Naive B cell (primary cell): ENCODE measurements at regions not wholly inside any gene's neighbourhood (a gene's known extent, or its start where the extent isn't known, plus 50 kb on each side); places are given as distances from the start of the nearest gene placed in this dataset.
"Not testable (repeated sequence)": the region's sequence is repeated elsewhere in the genome, so short reads cannot be mapped to it uniquely, and the experiment has no call there.

Source experiments
- ATAC-seq, 2 donors: fragments of 150-1000 bp; cut with Tn5 transposase; 2 replicates each; pipeline ENCODE4 v1.10.0; 2021; ENCODE audit warnings: low read depth in 2 of 2, mild to moderate bottlenecking in 2 of 2, moderate library complexity in 2 of 2
- DNase-seq: peaks from one replicate; pipeline ENCODE4 v3.0.0; 2022
- H3K27ac Mint-ChIP-seq, 6 donors: one replicate each; pipeline ENCODE4 v1.8.0; 2020 to 2022; ENCODE audit warnings: mild to moderate bottlenecking in 6 of 6, mixed read lengths in 6 of 6, moderate library complexity in 5 of 6, inconsistent platforms in 2 of 6
- H3K27me3 Mint-ChIP-seq, 3 donors: one replicate each; pipeline ENCODE4 v1.8.0; 2021 to 2022; ENCODE audit warnings: mixed read lengths in 3 of 3, mild to moderate bottlenecking in 1 of 3
- H3K36me3 Mint-ChIP-seq, 2 donors: one replicate each; pipeline ENCODE4 v1.8.0; 2020 to 2022; ENCODE audit warnings: mixed read lengths in 2 of 2, inconsistent platforms in 1 of 2, mild to moderate bottlenecking in 1 of 2
- H3K4me1 Mint-ChIP-seq, 3 donors: one replicate each; pipeline ENCODE4 v1.8.0; 2020 to 2022; ENCODE audit warnings: mixed read lengths in 3 of 3, inconsistent platforms in 1 of 3, mild to moderate bottlenecking in 1 of 3, moderate library complexity in 1 of 3
- H3K4me3 Mint-ChIP-seq, 8 donors: one replicate each; pipeline ENCODE4 v1.8.0; 2020 to 2022; ENCODE audit warnings: mild to moderate bottlenecking in 8 of 8, mixed read lengths in 8 of 8, moderate library complexity in 8 of 8, inconsistent platforms in 2 of 8
- H3K9me3 Mint-ChIP-seq, 7 donors: one replicate each; pipeline ENCODE4 v1.8.0; 2020 to 2022; ENCODE audit warnings: mixed read lengths in 7 of 7, mild to moderate bottlenecking in 5 of 7, inconsistent platforms in 2 of 7, moderate library complexity in 1 of 7

DNA sequence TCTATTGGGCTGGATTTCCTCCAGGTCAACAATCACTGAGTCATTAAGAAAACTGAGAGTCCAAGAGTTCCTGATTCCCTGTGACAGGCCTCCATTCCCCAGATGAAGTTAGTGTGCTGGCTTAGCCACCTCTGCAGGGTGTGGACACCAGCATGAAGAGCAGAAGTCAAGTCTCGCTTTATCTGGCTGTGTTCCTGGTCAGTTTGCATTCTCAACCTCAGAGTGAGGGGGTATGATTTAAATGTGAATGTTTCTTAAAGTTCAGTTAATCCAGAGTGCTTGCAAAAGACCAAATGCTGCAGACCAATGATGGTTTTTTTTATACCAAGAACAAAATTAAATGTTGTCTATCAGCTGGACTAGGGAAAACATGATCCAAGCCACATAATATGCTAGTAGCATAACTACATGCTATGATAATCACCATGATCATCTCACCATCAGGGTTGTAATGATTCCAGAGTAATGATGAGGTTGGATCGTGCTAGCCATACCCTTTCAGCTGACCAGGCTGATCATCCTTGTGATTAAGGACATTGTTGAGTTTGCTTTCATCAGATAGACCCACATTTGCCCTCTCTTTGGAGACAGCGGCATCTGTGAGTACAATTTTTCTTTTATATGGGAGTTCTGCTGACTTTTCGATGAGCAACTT is 145.8 kb upstream of the ARHGAP20 start:
- H3K36me3 Mint-ChIP-seq: no peaks in the 10 kb centered on the region
- DNase-seq (no peak), ATAC-seq (no peak)
- H3K9me3 Mint-ChIP-seq: peaks cover 0 to 7% (median 0%) of the 10 kb centered on the region in 7 donors
- peak overlapping the region in 2 of 8 donors; percentile 15 to 45 for H3K4me3 Mint-ChIP-seq
- H3K27ac Mint-ChIP-seq: no peak overlapping the region
- H3K27me3 Mint-ChIP-seq: no peaks in the 10 kb centered on the region
- peaks cover 10 to 28% (median 22%) of the 10 kb centered on the region in 3 donors for H3K4me1 Mint-ChIP-seq

DNA sequence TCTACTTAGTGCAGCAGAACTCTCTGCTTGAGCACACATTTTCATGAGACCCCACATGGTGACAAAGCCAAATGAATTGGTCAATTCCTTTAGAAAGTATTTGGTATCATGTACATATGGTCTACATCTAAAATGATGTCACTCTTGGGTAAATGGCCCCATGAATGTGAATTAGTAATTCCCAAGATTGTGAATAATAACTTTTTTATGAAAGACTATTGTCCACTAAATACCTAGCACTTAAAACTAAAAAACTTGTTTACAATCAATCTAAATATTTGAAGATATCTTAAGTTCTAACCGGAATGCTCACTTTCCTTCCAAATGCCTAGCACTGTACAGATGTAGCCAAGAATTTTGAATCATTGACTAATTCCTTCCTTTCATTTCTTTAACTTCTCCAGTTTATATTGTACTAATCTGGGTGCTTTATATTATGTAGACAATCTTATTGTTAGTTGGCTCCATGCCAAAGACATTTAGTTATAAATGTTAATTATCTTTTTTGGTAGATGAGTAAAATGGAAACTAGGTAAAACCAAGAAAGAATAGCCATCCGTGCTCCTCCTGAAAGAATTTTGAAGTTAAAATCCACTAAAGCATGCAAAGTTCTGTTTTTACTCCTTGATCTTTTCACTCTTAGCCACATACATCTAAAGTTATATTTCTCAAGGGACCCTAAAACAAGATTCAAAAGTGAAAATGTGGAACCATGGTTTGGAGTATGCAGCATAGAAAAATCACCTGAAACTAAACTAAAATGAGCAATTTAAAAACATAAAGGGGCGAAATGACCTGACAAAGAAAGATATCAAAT is 145.0 kb upstream of the ARHGAP20 start:
- H3K36me3 Mint-ChIP-seq: peaks cover 0 to 2% of the 10 kb centered on the region in 2 donors
- ATAC-seq: no peak
- H3K4me1 Mint-ChIP-seq: peaks cover 10 to 28% (median 22%) of the 10 kb centered on the region in 3 donors
- H3K27ac Mint-ChIP-seq: no peak overlapping the region
- H3K9me3 Mint-ChIP-seq: peaks cover 0 to 7% (median 0%) of the 10 kb centered on the region in 7 donors
- peak overlapping the region in 1 of 8 donors; percentile 45 for H3K4me3 Mint-ChIP-seq
- peaks cover 0 to 2% (median 0%) of the 10 kb centered on the region in 3 donors for H3K27me3 Mint-ChIP-seq
- DNase-seq: no peak

DNA sequence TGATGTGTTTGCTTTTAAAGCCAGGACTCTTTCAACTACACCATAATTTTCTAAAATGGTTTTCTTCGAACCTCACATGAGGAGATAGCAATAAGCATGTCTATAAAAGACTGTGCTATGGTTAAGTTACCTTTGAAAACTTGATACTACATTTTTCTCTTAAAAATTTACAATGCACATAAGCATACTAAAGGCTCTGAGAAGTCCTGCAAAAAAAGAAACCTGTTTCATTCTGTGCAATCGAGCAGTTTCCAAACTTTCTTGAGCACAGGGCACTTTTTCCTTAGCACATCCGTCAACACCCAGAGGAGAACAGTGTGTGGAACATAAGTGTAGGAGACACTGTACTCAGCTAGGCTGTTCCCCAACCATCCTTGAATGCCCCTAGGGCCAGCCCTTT is 144.1 kb upstream of the ARHGAP20 start:
- peaks cover 0 to 7% of the 10 kb centered on the region in 2 donors for H3K36me3 Mint-ChIP-seq
- peaks cover 10 to 28% (median 22%) of the 10 kb centered on the region in 3 donors for H3K4me1 Mint-ChIP-seq
- no peak overlapping the region for H3K4me3 Mint-ChIP-seq
- no peak for DNase-seq
- H3K27me3 Mint-ChIP-seq: peaks cover 0 to 7% (median 2%) of the 10 kb centered on the region in 3 donors
- no peak overlapping the region for H3K27ac Mint-ChIP-seq
- H3K9me3 Mint-ChIP-seq: peaks cover 0 to 7% (median 0%) of the 10 kb centered on the region in 7 donors
- ATAC-seq: no peak

DNA sequence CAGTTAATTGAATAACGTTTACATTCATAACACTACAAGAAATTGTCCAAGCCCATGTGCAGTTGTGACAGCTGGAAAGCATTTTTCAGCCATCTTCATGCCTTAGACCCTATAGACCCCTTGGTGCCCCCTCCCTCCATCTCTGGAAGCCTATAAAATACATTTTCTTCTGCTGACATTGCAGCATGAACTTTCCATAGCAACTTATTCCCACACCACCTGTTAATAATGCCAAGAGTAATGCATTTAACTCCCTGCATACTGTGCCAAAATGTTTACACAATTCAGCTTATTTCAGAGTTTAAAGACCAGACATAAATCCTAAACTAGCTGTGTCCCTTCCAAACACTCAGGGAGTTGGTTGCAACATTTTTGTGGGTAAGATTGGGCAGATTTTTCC is 143.0 kb upstream of the ARHGAP20 start:
- Mint-ChIP-seq H3K9me3 (peaks cover 0 to 7% (median 0%) of the 10 kb centered on the region in 7 donors), H3K36me3 (peaks cover 0 to 7% of the 10 kb centered on the region in 2 donors), H3K4me3 (no peak overlapping the region), H3K4me1 (peaks cover 10 to 28% (median 22%) of the 10 kb centered on the region in 3 donors), H3K27me3 (peaks cover 5 to 15% (median 13%) of the 10 kb centered on the region in 3 donors), H3K27ac (no peak overlapping the region)
- DNase-seq: no peak
- ATAC-seq: no peak

DNA sequence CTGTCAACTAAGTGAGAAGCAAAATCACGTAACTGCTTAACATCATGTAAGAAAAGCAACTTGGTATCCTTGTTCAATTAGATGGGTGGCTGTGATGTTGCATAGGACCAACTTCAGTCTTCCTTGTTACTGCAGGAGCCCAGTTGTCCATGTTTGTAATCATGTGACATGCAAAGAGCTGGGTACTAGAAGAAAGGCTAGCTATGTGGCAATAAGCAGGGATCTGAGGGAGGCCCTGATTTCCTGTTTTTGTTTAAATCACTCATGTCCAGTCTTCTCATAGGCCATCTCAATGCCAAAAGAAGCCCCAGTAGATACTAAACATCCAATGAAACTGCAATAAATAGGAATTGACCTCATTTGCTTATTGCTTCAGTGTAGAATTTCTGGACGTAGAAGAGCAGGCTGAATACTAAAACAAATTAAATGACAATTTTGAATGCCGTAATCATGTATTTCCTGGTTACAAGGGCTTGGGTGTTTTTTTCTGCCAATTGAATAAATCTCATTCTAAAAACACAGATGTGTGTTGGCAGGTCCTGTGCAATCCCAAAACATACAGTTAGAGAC is 140.8 kb upstream of the ARHGAP20 start:
- peaks cover 0 to 7% of the 10 kb centered on the region in 2 donors for H3K36me3 Mint-ChIP-seq
- no peak overlapping the region for H3K4me3 Mint-ChIP-seq
- ATAC-seq: no peak
- DNase-seq: no peak
- H3K27me3 Mint-ChIP-seq: peaks cover 5 to 24% (median 13%) of the 10 kb centered on the region in 3 donors
- peaks cover 0 to 10% (median 4%) of the 10 kb centered on the region in 7 donors for H3K9me3 Mint-ChIP-seq
- H3K4me1 Mint-ChIP-seq: peaks cover 10 to 21% (median 15%) of the 10 kb centered on the region in 3 donors
- H3K27ac Mint-ChIP-seq: no peak overlapping the region

DNA sequence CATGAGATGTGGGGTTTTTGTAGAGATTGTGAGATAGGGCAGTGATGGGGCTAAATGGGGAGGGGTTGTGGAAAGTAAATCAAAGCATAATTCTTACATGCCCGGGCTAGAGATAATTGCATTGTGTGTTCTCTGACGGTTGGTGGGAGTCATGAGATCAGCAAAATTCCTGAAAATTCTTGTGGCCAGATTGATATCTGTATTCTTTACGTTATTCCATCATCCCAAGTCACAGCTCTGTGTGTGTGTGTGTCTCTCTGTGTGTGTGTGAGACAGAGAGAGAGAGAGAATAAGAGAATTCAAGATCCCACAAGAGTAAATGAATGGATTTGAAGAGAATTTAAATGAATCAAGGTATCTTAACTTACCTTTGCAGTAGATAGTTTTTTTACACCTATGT is 138.6 kb upstream of the ARHGAP20 start:
- H3K4me1 Mint-ChIP-seq: peaks cover 4 to 7% (median 5%) of the 10 kb centered on the region in 3 donors
- peaks cover 0 to 7% of the 10 kb centered on the region in 2 donors for H3K36me3 Mint-ChIP-seq
- peaks cover 0 to 10% (median 8%) of the 10 kb centered on the region in 7 donors for H3K9me3 Mint-ChIP-seq
- no peak for DNase-seq
- H3K27me3 Mint-ChIP-seq: peaks cover 5 to 24% (median 13%) of the 10 kb centered on the region in 3 donors
- no peak for ATAC-seq
- H3K27ac Mint-ChIP-seq: no peak overlapping the region
- no peak overlapping the region for H3K4me3 Mint-ChIP-seq

DNA sequence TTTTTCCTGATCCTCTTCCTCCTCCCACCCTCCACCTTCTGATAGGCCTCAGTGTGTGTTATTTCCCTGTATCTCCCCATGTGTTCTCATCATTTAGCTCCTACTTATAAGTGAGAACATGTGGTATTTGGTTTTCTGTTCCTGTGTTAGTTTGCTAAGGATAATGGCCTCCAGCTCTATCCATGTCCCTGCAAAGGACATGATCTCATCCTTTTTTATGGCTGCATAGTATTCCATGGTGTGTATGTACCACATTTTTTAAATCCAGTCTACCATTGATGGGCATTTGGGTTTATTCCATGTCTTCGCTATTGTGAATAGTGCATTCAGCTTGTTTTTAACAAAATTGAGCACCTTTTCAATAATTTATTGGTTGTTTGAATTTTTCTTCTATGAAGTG is 130.8 kb upstream of the ARHGAP20 start:
- Mint-ChIP-seq H3K27me3 (peaks cover 0 to 20% (median 4%) of the 10 kb centered on the region in 3 donors), H3K9me3 (peaks cover 3 to 18% (median 11%) of the 10 kb centered on the region in 7 donors), H3K36me3 (peaks cover 0 to 16% of the 10 kb centered on the region in 2 donors)
- H3K4me1 Mint-ChIP-seq, DNase-seq, H3K27ac Mint-ChIP-seq, H3K4me3 Mint-ChIP-seq, ATAC-seq: not testable (repeated sequence)

DNA sequence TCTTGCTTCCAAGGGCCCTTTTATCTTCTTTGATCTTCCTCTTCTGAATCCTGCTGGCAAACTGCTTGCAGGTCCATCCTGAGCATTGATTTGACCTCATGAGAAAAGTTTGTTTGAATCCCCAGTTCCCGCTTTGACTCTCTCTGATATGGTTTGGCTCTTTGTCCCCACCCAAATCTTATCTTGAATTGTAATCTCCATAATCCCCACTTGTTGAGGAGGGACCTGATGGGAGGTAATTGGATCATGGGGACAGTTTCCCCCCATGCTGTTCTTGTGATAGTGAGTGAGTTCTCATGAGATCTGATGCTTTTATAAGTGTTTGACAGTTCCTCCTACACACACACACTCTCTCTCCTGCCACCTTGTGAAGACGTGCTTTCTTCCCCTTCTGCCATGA is 126.6 kb upstream of the ARHGAP20 start:
- no peak for DNase-seq
- no peak for ATAC-seq
- Mint-ChIP-seq H3K9me3 (peaks cover 2 to 14% (median 5%) of the 10 kb centered on the region in 7 donors), H3K27ac (peak overlapping the region in 1 of 6 donors; percentile 13), H3K27me3 (peaks cover 0 to 25% (median 4%) of the 10 kb centered on the region in 3 donors), H3K4me3 (no peak overlapping the region), H3K4me1 (peaks cover 0 to 6% (median 5%) of the 10 kb centered on the region in 3 donors), H3K36me3 (peaks cover 0 to 16% of the 10 kb centered on the region in 2 donors)

DNA sequence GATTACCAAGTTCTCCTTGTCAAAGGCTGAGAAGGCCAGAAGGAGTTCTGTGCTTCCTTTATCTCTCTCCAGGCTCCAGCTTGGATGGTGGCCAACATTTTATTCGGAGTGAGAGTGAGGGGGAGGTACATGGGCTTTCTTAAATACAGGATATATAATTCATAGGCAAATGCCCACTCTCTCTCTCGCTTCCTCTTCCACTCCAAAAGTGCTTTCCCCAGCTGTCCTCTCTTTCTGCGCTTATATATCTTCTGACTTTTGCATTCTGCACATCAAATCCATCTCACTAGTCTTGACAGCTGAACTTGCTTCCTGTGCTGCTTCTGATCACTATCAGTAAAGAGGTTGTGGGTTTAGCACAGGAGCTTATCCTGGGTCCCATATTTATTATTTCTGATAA is 125.4 kb upstream of the ARHGAP20 start:
- H3K27ac Mint-ChIP-seq: peak overlapping the region in 2 of 6 donors; percentile 3 to 41

DNA sequence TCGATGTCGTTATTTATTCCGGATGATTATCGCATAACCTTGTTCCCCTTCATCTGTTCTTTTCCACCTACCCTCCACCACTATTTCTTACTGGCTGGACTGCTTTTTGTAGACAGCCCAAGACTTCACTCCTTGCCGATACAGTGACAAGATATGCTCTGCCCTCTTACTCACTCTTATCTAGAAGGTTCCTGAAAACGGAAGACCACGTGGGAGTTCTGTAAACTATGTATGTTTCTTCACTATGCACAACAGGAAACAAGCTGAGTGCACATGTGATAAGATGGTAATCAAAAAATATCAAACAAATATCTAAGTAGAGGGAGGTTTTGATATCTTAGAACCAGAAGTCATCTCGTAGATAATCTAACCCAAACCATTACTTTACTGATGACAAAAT is 122.9 kb upstream of the ARHGAP20 start:
- DNase-seq: no peak
- peaks cover 4 to 35% (median 9%) of the 10 kb centered on the region in 3 donors for H3K27me3 Mint-ChIP-seq
- peak overlapping the region in 1 of 6 donors; percentile 1 for H3K27ac Mint-ChIP-seq
- peaks cover 0 to 6% (median 5%) of the 10 kb centered on the region in 3 donors for H3K4me1 Mint-ChIP-seq
- no peak overlapping the region for H3K4me3 Mint-ChIP-seq
- no peak for ATAC-seq
- peaks cover 0 to 8% (median 0%) of the 10 kb centered on the region in 7 donors for H3K9me3 Mint-ChIP-seq
- H3K36me3 Mint-ChIP-seq: peaks cover 0 to 15% of the 10 kb centered on the region in 2 donors

More for the DNA sequence above, 125.4 kb upstream of the ARHGAP20 start:
- no peak for DNase-seq
- ATAC-seq: no peak
- peaks cover 0 to 26% (median 4%) of the 10 kb centered on the region in 3 donors for H3K27me3 Mint-ChIP-seq
- H3K4me1 Mint-ChIP-seq: peaks cover 0 to 6% (median 5%) of the 10 kb centered on the region in 3 donors
- no peak overlapping the region for H3K4me3 Mint-ChIP-seq
- H3K9me3 Mint-ChIP-seq: peaks cover 0 to 12% (median 2%) of the 10 kb centered on the region in 7 donors
- peaks cover 0 to 16% of the 10 kb centered on the region in 2 donors for H3K36me3 Mint-ChIP-seq

DNA sequence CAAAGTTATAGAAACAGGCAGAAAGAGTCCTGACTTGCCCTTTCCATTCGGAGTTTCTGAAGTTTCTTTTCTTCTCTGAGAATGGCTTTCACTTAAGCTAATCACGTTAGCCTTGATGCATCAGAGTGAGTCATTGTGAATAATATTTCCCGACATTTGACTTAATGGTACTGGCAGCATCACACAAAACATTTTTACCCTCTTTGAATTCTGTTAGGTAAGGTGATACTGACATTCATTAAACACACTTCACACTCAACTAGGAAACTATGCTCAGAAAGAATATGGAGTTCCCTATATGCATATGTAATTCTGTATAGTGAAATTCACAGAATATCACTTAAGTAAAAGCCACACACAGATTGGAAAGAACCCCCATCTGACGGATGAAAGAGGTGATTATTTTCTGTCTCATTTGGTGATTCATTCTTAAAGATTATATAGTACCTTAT is 120.8 kb upstream of the ARHGAP20 start:
- no peak overlapping the region for H3K27ac Mint-ChIP-seq
- ATAC-seq: no peak
- DNase-seq: no peak
- H3K36me3 Mint-ChIP-seq: no peaks in the 10 kb centered on the region
- H3K27me3 Mint-ChIP-seq: peaks cover 4 to 21% (median 9%) of the 10 kb centered on the region in 3 donors
- no peak overlapping the region for H3K4me3 Mint-ChIP-seq
- peaks cover 0 to 5% (median 4%) of the 10 kb centered on the region in 3 donors for H3K4me1 Mint-ChIP-seq
- no peaks in the 10 kb centered on the region for H3K9me3 Mint-ChIP-seq

DNA sequence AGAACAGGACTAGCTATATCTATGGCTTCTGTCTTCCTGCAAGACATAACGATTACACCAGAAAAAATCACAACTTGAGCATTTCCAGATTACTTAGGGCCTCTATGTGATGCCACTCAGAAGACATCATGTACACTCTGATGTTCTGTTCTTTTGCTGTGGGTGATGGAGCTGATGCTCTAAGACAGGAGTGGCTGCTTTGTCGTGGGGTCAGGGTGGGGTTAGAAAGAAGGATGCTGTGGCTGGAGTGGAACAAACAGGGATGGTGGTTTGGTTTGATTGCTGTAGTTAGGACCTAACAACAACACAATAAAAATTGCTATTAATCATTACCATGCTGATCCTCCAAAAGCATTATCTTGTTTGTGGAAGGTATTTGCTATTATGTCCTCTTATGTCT is 120.3 kb upstream of the ARHGAP20 start:
- H3K4me1 Mint-ChIP-seq: no peaks in the 10 kb centered on the region
- peaks cover 4 to 21% (median 9%) of the 10 kb centered on the region in 3 donors for H3K27me3 Mint-ChIP-seq
- H3K9me3 Mint-ChIP-seq: no peaks in the 10 kb centered on the region
- ATAC-seq (no peak), DNase-seq (no peak)
- H3K4me3 Mint-ChIP-seq: no peak overlapping the region
- no peaks in the 10 kb centered on the region for H3K36me3 Mint-ChIP-seq
- H3K27ac Mint-ChIP-seq: no peak overlapping the region

DNA sequence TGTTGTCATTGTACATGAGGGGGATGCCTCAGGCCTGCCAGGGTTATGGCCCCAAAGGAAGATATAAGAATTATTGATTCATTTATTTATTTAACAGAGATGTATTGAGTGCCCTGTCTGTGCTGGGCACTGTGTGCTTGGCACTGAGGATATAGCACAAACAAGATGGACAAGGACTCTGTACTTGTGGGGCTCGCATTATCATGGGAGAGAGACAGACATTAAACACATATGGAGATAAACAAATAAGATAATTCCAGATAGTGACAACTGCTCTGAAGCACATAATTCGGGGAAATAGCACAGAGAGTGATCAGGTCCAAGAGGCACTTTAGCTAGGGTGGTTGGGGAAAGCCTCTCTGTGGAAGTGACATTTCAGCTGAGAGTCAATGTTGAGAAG is 119.8 kb upstream of the ARHGAP20 start:
- H3K9me3 Mint-ChIP-seq: no peaks in the 10 kb centered on the region
- DNase-seq (no peak), ATAC-seq (no peak)
- H3K4me1 Mint-ChIP-seq: no peaks in the 10 kb centered on the region
- no peak overlapping the region for H3K4me3 Mint-ChIP-seq
- peak overlapping the region in 1 of 6 donors; percentile 24 for H3K27ac Mint-ChIP-seq
- peaks cover 4 to 21% (median 9%) of the 10 kb centered on the region in 3 donors for H3K27me3 Mint-ChIP-seq
- H3K36me3 Mint-ChIP-seq: no peaks in the 10 kb centered on the region
